Neural cell (in vitro differentiated cells): ENCODE measurements at regions not wholly inside any gene's neighbourhood (a gene's known extent, or its start where the extent isn't known, plus 50 kb on each side); places are given as distances from the start of the nearest gene placed in this dataset.

Experiments
- H2AFZ ChIP-seq: fragments of 200-600, 300-800 bp; sonication (generic), shearing (Covaris generic); 2 replicates; pipeline ENCODE4 v1.6.0; 2014; ENCODE audit warnings: low read depth, mild to moderate bottlenecking, antibody characterized with exemption, low read length, moderate library complexity
- H3F3A ChIP-seq: fragments of 200-600 bp; shearing (Covaris generic); 2 replicates; pipeline ENCODE4 v1.6.1; 2016; ENCODE audit warnings: mild to moderate bottlenecking, moderate library complexity, mixed read lengths, antibody characterized with exemption, low read length; ENCODE audit not compliant: insufficient read depth, poor library complexity, severe bottlenecking
- H3K27ac ChIP-seq: fragments of 200-600, 300-800 bp; sonication (generic), shearing (Covaris generic); 2 replicates; pipeline ENCODE4 v1.5.1; 2014; ENCODE audit warnings: mild to moderate bottlenecking, low read length, moderate library complexity
- H3K27me3 ChIP-seq: fragments of 300-800, 200-600 bp; sonication (generic), shearing (Covaris generic); 2 replicates; pipeline ENCODE4 v1.6.0; 2014; ENCODE audit warnings: mild to moderate bottlenecking, low read depth, low read length, moderate library complexity; ENCODE audit not compliant: insufficient read depth
- H3K36me3 ChIP-seq: fragments of 300-800, 200-600 bp; sonication (generic), shearing (Covaris generic); 2 replicates; pipeline ENCODE4 v1.5.1; 2014; ENCODE audit warnings: mild to moderate bottlenecking, antibody characterized with exemption, low read length, moderate library complexity; ENCODE audit not compliant: insufficient read depth
- H3K4me2 ChIP-seq: fragments of 300-800, 200-600 bp; sonication (generic), shearing (Covaris generic); 2 replicates; pipeline ENCODE4 v1.6.0; 2014; ENCODE audit warnings: mild to moderate bottlenecking, low read length
- H3K4me3 ChIP-seq: fragments of 300-800, 200-600 bp; sonication (generic), shearing (Covaris generic); 2 replicates; pipeline ENCODE4 v1.5.1; 2014; ENCODE audit warnings: mild to moderate bottlenecking, low read length, moderate library complexity
- H3K79me2 ChIP-seq: fragments of 200-600 bp; shearing (Covaris generic); replicated peaks from 2 replicates; pipeline ENCODE4 v1.6.0; 2014; ENCODE audit warnings: mild to moderate bottlenecking, low read length, moderate library complexity; ENCODE audit not compliant: insufficient read depth
- H3K9ac ChIP-seq: fragments of 300-800, 200-600 bp; sonication (generic), shearing (Covaris generic); 2 replicates; pipeline ENCODE4 v1.6.1; 2016; ENCODE audit warnings: mild to moderate bottlenecking, low read length, mixed read lengths
- H3K9me2 ChIP-seq: fragments of 200-600 bp; shearing (Covaris generic); 2 replicates; pipeline ENCODE4 v1.6.1; 2016; ENCODE audit warnings: mild to moderate bottlenecking, low read length, mixed read lengths; ENCODE audit not compliant: insufficient read depth
- H3K9me3 ChIP-seq: fragments of 200-600, 300-800 bp; sonication (generic), shearing (Covaris generic); 2 replicates; pipeline ENCODE4 v1.6.1; 2016; ENCODE audit warnings: mild to moderate bottlenecking, mixed run types, low read length, moderate library complexity, mixed read lengths
- H4K20me1 ChIP-seq: fragments of 200-600 bp; shearing (Covaris generic); 2 replicates; pipeline ENCODE4 v1.6.1; 2016; ENCODE audit warnings: mild to moderate bottlenecking, mixed run types; ENCODE audit not compliant: insufficient read depth
- CTCF ChIP-seq: fragments of 450-650 bp; IDR thresholded peaks from 2 replicates; pipeline ENCODE4 v1.5.1; 2014; ENCODE audit warnings: antibody characterized with exemption, mild to moderate bottlenecking, moderate library complexity; ENCODE audit not compliant: poor library complexity, severe bottlenecking
- EP300 ChIP-seq: fragments of 450-650 bp; conservative IDR thresholded peaks from 2 replicates; pipeline ENCODE4 v1.6.1; 2014; ENCODE audit warnings: antibody characterized with exemption, mild to moderate bottlenecking, moderate library complexity; ENCODE audit not compliant: poor library complexity, severe bottlenecking
- EZH2 ChIP-seq: fragments of 200-600, 300-800 bp; shearing (Covaris generic), sonication (generic); IDR thresholded peaks from 2 replicates; pipeline ENCODE4 v1.6.1; 2014; ENCODE audit warnings: antibody characterized with exemption, low read length, borderline replicate concordance, mild to moderate bottlenecking; ENCODE audit not compliant: insufficient read depth, poor library complexity, severe bottlenecking
- MXI1 ChIP-seq: fragments of 450-650 bp; conservative IDR thresholded peaks from 2 replicates; pipeline ENCODE4 v1.6.1; 2014; ENCODE audit warnings: antibody characterized with exemption, mild to moderate bottlenecking; ENCODE audit not compliant: poor library complexity, severe bottlenecking
- POLR2AphosphoS5 ChIP-seq: IDR thresholded peaks from 2 replicates; pipeline ENCODE4 v1.6.1; 2012
- RAD21 ChIP-seq: fragments of 450-650 bp; conservative IDR thresholded peaks from 2 replicates; pipeline ENCODE4 v1.6.1; 2014; ENCODE audit warnings: antibody characterized with exemption, mild to moderate bottlenecking, moderate library complexity
- REST ChIP-seq: IDR thresholded peaks from 2 replicates; pipeline ENCODE4 v1.6.1; 2012; ENCODE audit warnings: borderline replicate concordance
- SMC3 ChIP-seq: fragments of 450-650 bp; conservative IDR thresholded peaks from 2 replicates; pipeline ENCODE4 v1.6.1; 2014; ENCODE audit warnings: antibody characterized with exemption, mild to moderate bottlenecking, moderate library complexity; ENCODE audit not compliant: poor library complexity
- TAF1 ChIP-seq: IDR thresholded peaks from 2 replicates; pipeline ENCODE4 v1.6.1; 2012; ENCODE audit warnings: low read depth

DNA sequence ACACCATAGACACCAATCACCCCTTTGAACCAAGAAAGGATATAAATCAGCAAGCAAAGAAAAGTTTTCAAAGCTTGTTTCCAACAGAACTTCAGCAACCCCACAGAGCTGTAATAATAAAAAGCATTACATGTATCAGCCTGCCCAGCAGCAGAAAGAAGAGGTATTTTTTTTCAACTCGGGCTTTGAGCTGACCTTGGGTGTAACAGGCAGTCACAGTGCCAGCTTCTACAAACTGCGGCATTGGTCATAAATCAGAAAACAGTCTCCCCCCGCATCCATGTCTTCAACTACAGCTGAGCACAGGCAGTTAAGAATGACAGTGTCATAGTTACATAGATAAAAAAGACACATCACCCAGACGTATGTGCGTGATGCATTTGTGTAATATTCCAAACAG, 671.0 kb upstream of the SLITRK1 start:
- no peaks in the 10 kb centered on the region for H3F3A ChIP-seq
- TF ChIP-seq MXI1 (no peak), EZH2 (no peak), SMC3 (no peak)
- H3K36me3 ChIP-seq, result no peaks in the 10 kb centered on the region
- no peaks in the 10 kb centered on the region for H3K9me3 ChIP-seq
- no peak overlapping the region for H3K9ac ChIP-seq
- no peak overlapping the region for H3K4me2 ChIP-seq
- no peak overlapping the region for H2AFZ ChIP-seq
- H3K27ac ChIP-seq, result no peak overlapping the region
- no peaks in the 10 kb centered on the region for H4K20me1 ChIP-seq
- no peaks in the 10 kb centered on the region for H3K9me2 ChIP-seq
- no peaks in the 10 kb centered on the region for H3K79me2 ChIP-seq
- no peaks in the 10 kb centered on the region for H3K27me3 ChIP-seq
- H3K4me3 ChIP-seq, result no peak overlapping the region

DNA sequence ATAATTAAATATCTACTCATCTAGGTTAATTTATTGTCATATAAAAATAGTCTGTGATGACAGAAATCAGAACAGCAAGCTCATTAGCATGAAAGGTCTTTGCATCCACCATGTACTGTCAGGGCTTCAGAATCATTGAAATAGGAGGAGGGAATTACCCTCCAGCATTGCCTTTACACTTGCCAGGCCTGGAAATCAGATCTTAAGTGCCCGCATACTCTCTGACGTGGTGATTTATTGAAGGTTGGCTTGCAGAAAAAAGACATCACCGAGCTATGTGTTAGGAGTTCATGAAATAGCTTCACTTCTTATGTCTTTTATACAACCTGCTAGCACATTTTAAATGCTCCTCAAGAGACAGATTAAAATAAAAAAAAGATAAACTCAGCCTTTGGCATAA, 661.7 kb upstream of the SLITRK1 start:
- Histone ChIP-seq H2AFZ (no peak overlapping the region), H3K27ac (no peak overlapping the region)

More for the DNA sequence above, 661.7 kb upstream of the SLITRK1 start:
- no peaks in the 10 kb centered on the region for H3K27me3 ChIP-seq
- no peaks in the 10 kb centered on the region for H3F3A ChIP-seq
- H3K4me2 ChIP-seq, result no peak overlapping the region
- H3K9me3 ChIP-seq, result no peaks in the 10 kb centered on the region
- no peaks in the 10 kb centered on the region for H4K20me1 ChIP-seq
- TF ChIP-seq EP300 (no peak), RAD21 (no peak), TAF1 (no peak), POLR2AphosphoS5 (no peak), CTCF (no peak), EZH2 (no peak), SMC3 (no peak), REST (no peak), MXI1 (no peak)
- no peaks in the 10 kb centered on the region for H3K79me2 ChIP-seq
- H3K36me3 ChIP-seq, result no peaks in the 10 kb centered on the region
- no peak overlapping the region for H3K9ac ChIP-seq
- no peak overlapping the region for H3K4me3 ChIP-seq
- no peaks in the 10 kb centered on the region for H3K9me2 ChIP-seq
